ENCODE measurements at regions not wholly inside any gene's neighbourhood (a gene's known extent, or its start where the extent isn't known, plus 50 kb on each side); places are given as distances from the start of the nearest gene placed in this dataset.

- Mint-ChIP-seq H3K36me3 (ENCODE audit: low read depth, unreplicated experiment) (no peaks in the 10 kb centered on the region), H3K27ac (ENCODE audit: unreplicated experiment) (no peak overlapping the region)
- peak; percentile 49 for FAIRE-seq
These were observed 120.9 kb downstream of the HLX start for GRCh38 chr1:220999872-221000863.

GRCh38 chr1:221001167-221001566 lies 121.9 kb downstream of the HLX start:
- Mint-ChIP-seq H3K36me3 (ENCODE audit: low read depth, unreplicated experiment) (no peaks in the 10 kb centered on the region), H3K4me1 (ENCODE audit: low read depth, unreplicated experiment) (no peaks in the 10 kb centered on the region), H3K27ac (ENCODE audit: unreplicated experiment) (no peak overlapping the region), H3K9me3 (ENCODE audit: unreplicated experiment) (peaks cover 7% of the 10 kb centered on the region), H3K4me3 (ENCODE audit: unreplicated experiment) (no peak overlapping the region), H3K27me3 (ENCODE audit: low read depth, unreplicated experiment) (no peaks in the 10 kb centered on the region)
- Histone ChIP-seq H3K27me3 (ENCODE audit: insufficient read depth, low read length) (no peaks in the 10 kb centered on the region), H3K4me3 (ENCODE audit: insufficient read depth, low read depth, low read length) (no peak overlapping the region), H3K4me2 (ENCODE audit: low read length) (no peak overlapping the region), H3K9ac (ENCODE audit: low read length) (no peak overlapping the region), H3K36me3 (ENCODE audit: insufficient read depth, low read length) (no peaks in the 10 kb centered on the region), H3K4me1 (ENCODE audit: insufficient read depth, low read length) (no peaks in the 10 kb centered on the region), H2AFZ (ENCODE audit: low read depth, low read length) (no peak overlapping the region), H3K9me3 (ENCODE audit: insufficient read depth, low read depth, low read length) (no peaks in the 10 kb centered on the region), H4K20me1 (ENCODE audit: insufficient read depth, low read length) (no peaks in the 10 kb centered on the region), H3K79me2 (ENCODE audit: insufficient read depth, low read length) (no peaks in the 10 kb centered on the region), H3K27ac (ENCODE audit: low read depth, low read length) (no peak overlapping the region)
- FAIRE-seq (no peak), DNase-seq (ENCODE audit: low read depth) (no peak)
- TF ChIP-seq EZH2 (IDR thresholded peaks at IDR 0.05; ENCODE audit: insufficient read depth, low read length): no peak
- no peak for TF ChIP-seq CTCF (IDR thresholded peaks at IDR 0.05; ENCODE audit: insufficient read depth, low read depth, low read length)

More at GRCh38 chr1:220999872-221000863, 120.9 kb downstream of the HLX start:
- Mint-ChIP-seq H3K4me3 (ENCODE audit: unreplicated experiment) (no peak overlapping the region), H3K9me3 (ENCODE audit: unreplicated experiment) (peaks cover 5% of the 10 kb centered on the region), H3K4me1 (ENCODE audit: low read depth, unreplicated experiment) (no peaks in the 10 kb centered on the region), H3K27me3 (ENCODE audit: low read depth, unreplicated experiment) (no peaks in the 10 kb centered on the region)
- Histone ChIP-seq H3K27ac (ENCODE audit: low read depth, low read length) (no peak overlapping the region), H3K79me2 (ENCODE audit: insufficient read depth, low read length) (no peaks in the 10 kb centered on the region), H3K4me1 (ENCODE audit: insufficient read depth, low read length) (no peaks in the 10 kb centered on the region), H3K27me3 (ENCODE audit: insufficient read depth, low read length) (no peaks in the 10 kb centered on the region), H3K9ac (ENCODE audit: low read length) (no peak overlapping the region), H3K9me3 (ENCODE audit: insufficient read depth, low read depth, low read length) (no peaks in the 10 kb centered on the region), H4K20me1 (ENCODE audit: insufficient read depth, low read length) (no peaks in the 10 kb centered on the region), H3K36me3 (ENCODE audit: insufficient read depth, low read length) (no peaks in the 10 kb centered on the region), H2AFZ (ENCODE audit: low read depth, low read length) (no peak overlapping the region), H3K4me2 (ENCODE audit: low read length) (no peak overlapping the region), H3K4me3 (ENCODE audit: insufficient read depth, low read depth, low read length) (no peak overlapping the region)
- DNase-seq (ENCODE audit: low read depth): no peak
- TF ChIP-seq CTCF (IDR thresholded peaks at IDR 0.05; ENCODE audit: insufficient read depth, low read depth, low read length): no peak
- no peak for TF ChIP-seq EZH2 (IDR thresholded peaks at IDR 0.05; ENCODE audit: insufficient read depth, low read length)

- Histone ChIP-seq H3K79me2 (ENCODE audit: insufficient read depth, low read length) (no peaks in the 10 kb centered on the region), H3K9me3 (ENCODE audit: insufficient read depth, low read depth, low read length) (no peaks in the 10 kb centered on the region), H4K20me1 (ENCODE audit: insufficient read depth, low read length) (no peaks in the 10 kb centered on the region), H2AFZ (ENCODE audit: low read depth, low read length) (no peak overlapping the region), H3K27ac (ENCODE audit: low read depth, low read length) (no peak overlapping the region), H3K4me3 (ENCODE audit: insufficient read depth, low read depth, low read length) (no peak overlapping the region), H3K9ac (ENCODE audit: low read length) (no peak overlapping the region), H3K36me3 (ENCODE audit: insufficient read depth, low read length) (no peaks in the 10 kb centered on the region), H3K4me1 (ENCODE audit: insufficient read depth, low read length) (no peaks in the 10 kb centered on the region), H3K27me3 (ENCODE audit: insufficient read depth, low read length) (no peaks in the 10 kb centered on the region), H3K4me2 (ENCODE audit: low read length) (no peak overlapping the region)
- H3K27me3 Mint-ChIP-seq (ENCODE audit: low read depth, unreplicated experiment): no peaks in the 10 kb centered on the region
- H3K27ac Mint-ChIP-seq (ENCODE audit: unreplicated experiment): no peak overlapping the region
- H3K36me3 Mint-ChIP-seq (ENCODE audit: low read depth, unreplicated experiment): no peaks in the 10 kb centered on the region
- FAIRE-seq (no peak), DNase-seq (ENCODE audit: low read depth) (no peak)
- H3K4me1 Mint-ChIP-seq (ENCODE audit: low read depth, unreplicated experiment): no peaks in the 10 kb centered on the region
- no peak for TF ChIP-seq EZH2 (IDR thresholded peaks at IDR 0.05; ENCODE audit: insufficient read depth, low read length)
- no peak for TF ChIP-seq CTCF (IDR thresholded peaks at IDR 0.05; ENCODE audit: insufficient read depth, low read depth, low read length)
- no peak overlapping the region for H3K4me3 Mint-ChIP-seq (ENCODE audit: unreplicated experiment)
- H3K9me3 Mint-ChIP-seq (ENCODE audit: unreplicated experiment): peaks cover 5% of the 10 kb centered on the region
These were observed 123.4 kb downstream of the HLX start for GRCh38 chr1:221002601-221003000.

Data from astrocyte (in vitro differentiated cells and primary cell).